ENCODE measurements at regions not wholly inside any gene's neighbourhood (a gene's known extent, or its start where the extent isn't known, plus 50 kb on each side); places are given as distances from the start of the nearest gene placed in this dataset.
"Not testable (repeated sequence)": the region's sequence is repeated elsewhere in the genome, so short reads cannot be mapped to it uniquely, and the experiment has no call there.

DNA sequence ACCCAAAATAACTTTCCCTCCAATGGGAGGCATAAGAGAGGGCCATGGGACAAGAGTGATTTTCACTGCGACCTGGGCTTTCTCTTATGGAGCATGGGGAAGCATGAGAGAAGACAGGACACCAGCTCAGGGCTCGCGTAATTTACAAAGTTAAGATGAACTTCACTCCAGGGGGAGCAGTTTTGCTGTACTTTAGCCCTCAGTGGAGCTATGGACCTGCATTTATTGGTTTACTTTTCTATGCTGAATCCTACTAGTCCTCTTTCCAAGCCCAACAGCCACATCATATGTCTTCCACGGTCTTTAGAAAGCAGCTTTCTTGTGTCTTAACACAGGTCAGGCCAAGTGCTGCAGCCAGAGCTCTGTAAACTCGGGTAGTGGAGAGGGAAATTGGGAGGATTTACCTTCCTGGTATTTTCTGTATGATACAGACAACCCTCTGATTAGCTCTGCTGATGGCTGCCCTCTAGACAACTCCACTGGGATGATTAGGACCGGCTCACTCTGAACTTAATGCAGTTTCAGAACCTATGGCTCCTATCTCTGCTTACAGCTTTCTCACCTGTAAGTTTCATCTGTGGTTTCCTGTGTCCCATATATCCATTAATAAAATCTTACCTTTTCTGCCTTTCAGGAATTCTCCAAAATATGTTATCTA, 581.0 kb upstream of the RORB start:
- H3K36me3 ChIP-seq: no peaks in the 10 kb centered on the region

GRCh38 chr9:73919712-73920111, 577.4 kb upstream of the RORB start:
- H3K4me1 ChIP-seq: no peaks in the 10 kb centered on the region
- H3K9me3 ChIP-seq: no peaks in the 10 kb centered on the region
- DNase-seq: no peak
- intact Hi-C loops (cut with DNase I): no loop called here
- H3K27ac ChIP-seq: no peak overlapping the region
- TF ChIP-seq CTCF (IDR thresholded peaks at IDR 0.05): no peak
- no peak for ATAC-seq
- H3K4me3 ChIP-seq: no peak overlapping the region
- H3K36me3 ChIP-seq: no peaks in the 10 kb centered on the region
- no peaks in the 10 kb centered on the region for H3K27me3 ChIP-seq

More for the DNA sequence above, 581.0 kb upstream of the RORB start:
- Histone ChIP-seq H3K4me3 (no peak overlapping the region), H3K4me1 (no peaks in the 10 kb centered on the region), H3K9me3 (no peaks in the 10 kb centered on the region), H3K27me3 (no peaks in the 10 kb centered on the region), H3K27ac (no peak overlapping the region)
- intact Hi-C loops (cut with DNase I): no loop called here
- ATAC-seq (no peak), DNase-seq (no peak)
- TF ChIP-seq CTCF (IDR thresholded peaks at IDR 0.05): no peak

DNA sequence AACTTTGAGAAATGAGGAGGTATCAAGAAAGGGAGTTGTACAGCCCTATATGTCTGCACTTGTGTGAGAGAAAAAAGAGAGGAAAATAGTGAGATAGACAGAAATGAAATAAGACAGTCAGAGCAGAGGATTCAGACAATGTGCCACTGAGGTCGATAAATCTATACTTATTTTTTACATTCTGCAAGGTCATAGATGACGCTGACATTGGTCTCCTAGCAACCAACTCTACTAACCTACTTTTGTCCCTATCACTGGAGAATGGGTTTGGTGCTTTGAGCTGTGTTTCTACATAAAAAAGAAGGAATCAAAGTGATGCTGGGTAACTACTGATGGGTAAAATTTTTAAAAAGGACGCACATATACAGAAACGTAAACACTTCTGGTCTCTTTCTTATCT, 573.3 kb upstream of the RORB start:
- Histone ChIP-seq H3K27me3 (no peaks in the 10 kb centered on the region), H3K36me3 (no peaks in the 10 kb centered on the region), H3K27ac (no peak overlapping the region), H3K4me1 (no peaks in the 10 kb centered on the region), H3K9me3 (no peaks in the 10 kb centered on the region), H3K4me3 (no peak overlapping the region)
- intact Hi-C loops (cut with DNase I): no loop called here
- DNase-seq (no peak), ATAC-seq (no peak)
- TF ChIP-seq CTCF (IDR thresholded peaks at IDR 0.05): no peak

GRCh38 chr9:73951147-73951546, 546.0 kb upstream of the RORB start:
- Histone ChIP-seq H3K27ac (no peak overlapping the region), H3K4me1 (no peaks in the 10 kb centered on the region), H3K36me3 (no peaks in the 10 kb centered on the region), H3K4me3 (no peak overlapping the region), H3K9me3 (no peaks in the 10 kb centered on the region), H3K27me3 (no peaks in the 10 kb centered on the region)
- no peak for DNase-seq
- intact Hi-C loops (cut with DNase I): no loop called here
- no peak for TF ChIP-seq CTCF (IDR thresholded peaks at IDR 0.05)
- ATAC-seq: no peak

DNA sequence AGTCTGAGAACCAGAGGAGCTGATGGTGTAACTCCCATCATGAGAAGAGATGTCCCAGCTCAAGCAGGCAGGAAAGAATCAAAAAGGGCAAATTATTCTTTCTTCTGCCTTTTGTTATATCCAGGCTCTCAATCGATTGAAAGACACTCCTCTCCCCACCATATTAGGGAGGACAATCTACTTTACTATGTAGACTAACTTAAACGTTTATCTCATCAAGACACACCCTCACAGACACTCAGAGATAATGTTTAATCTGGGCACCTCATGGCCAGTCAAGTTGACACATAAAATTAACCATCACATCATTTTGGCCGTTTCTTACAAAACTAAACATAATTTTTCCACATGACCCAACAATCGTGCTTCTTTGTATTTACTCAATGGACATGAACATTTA, 534.3 kb upstream of the RORB start:
- intact Hi-C loops (cut with DNase I): no loop called here
- H3K9me3 ChIP-seq: no peaks in the 10 kb centered on the region
- no peak for TF ChIP-seq CTCF (IDR thresholded peaks at IDR 0.05)
- no peaks in the 10 kb centered on the region for H3K4me1 ChIP-seq
- no peak for ATAC-seq
- DNase-seq: no peak
- H3K4me3 ChIP-seq: no peak overlapping the region
- no peak overlapping the region for H3K27ac ChIP-seq
- no peaks in the 10 kb centered on the region for H3K27me3 ChIP-seq
- H3K36me3 ChIP-seq: no peaks in the 10 kb centered on the region

DNA sequence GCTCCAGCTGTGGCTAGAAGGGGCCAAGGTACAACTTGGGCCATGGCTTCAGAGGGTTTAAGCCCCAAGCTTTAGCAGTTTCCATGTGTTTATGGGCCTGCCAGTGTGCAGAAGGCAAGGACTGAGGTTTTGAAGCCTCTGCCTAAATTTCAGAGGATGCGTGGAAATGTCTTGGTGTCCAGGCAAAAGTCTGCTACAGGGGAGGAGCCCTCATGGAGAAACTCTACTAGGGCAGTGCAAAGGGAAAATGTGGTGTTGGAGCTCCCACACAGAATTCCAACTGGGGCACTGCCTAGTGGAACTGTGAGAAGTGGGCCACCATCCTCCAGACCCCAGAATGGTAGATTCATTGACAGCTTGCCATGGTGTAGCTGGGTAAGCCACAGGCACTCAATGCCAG, 527.2 kb upstream of the RORB start:
- intact Hi-C loops (cut with DNase I): no loop called here
- Histone ChIP-seq H3K4me3 (no peak overlapping the region), H3K9me3 (no peaks in the 10 kb centered on the region), H3K27me3 (no peaks in the 10 kb centered on the region), H3K27ac (no peak overlapping the region), H3K4me1 (no peaks in the 10 kb centered on the region), H3K36me3 (no peaks in the 10 kb centered on the region)
- ATAC-seq (no peak), DNase-seq (no peak)
- no peak for TF ChIP-seq CTCF (IDR thresholded peaks at IDR 0.05)

DNA sequence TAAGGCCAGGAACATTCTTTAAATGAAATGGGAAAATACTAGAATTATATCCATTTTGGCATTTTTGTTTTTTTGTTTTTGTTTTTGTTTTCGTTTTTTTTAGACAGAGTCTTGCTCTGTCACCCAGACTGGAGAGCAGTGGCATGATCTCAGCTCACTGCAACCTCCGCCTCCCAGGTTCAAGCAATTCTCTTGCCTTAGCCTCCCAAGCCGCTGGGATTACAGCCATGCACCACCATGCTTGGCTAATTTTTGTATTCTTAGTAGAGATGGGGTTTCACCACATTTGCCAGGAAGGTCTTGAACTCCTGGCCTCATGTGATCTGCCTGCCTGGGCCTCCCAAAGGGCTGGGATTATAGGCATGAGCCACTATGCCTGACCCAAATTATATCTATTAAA, 520.7 kb upstream of the RORB start:
- H3K27me3 ChIP-seq; H3K9me3 ChIP-seq; ATAC-seq; H3K36me3 ChIP-seq; H3K27ac ChIP-seq; DNase-seq; H3K4me1 ChIP-seq; H3K4me3 ChIP-seq; intact Hi-C loops (cut with DNase I): not testable (repeated sequence)
